Fibroblast of pulmonary artery (primary cell): ENCODE measurements at regions not wholly inside any gene's neighbourhood (a gene's known extent, or its start where the extent isn't known, plus 50 kb on each side); places are given as distances from the start of the nearest gene placed in this dataset.

Experiments
- DNase-seq: peaks from one replicate; pipeline ENCODE4 v3.0.0-alpha.2; 2010; ENCODE audit warnings: low read depth
- H3K4me3 ChIP-seq: replicated peaks from 2 replicates; pipeline ENCODE4 v1.5.1; 2011; ENCODE audit warnings: low read depth, mild to moderate bottlenecking, control low read depth, low read length, moderate library complexity
- CTCF ChIP-seq: IDR thresholded peaks from 2 replicates; pipeline ENCODE4 v1.5.1; 2011; ENCODE audit warnings: mild to moderate bottlenecking, control low read depth, low read length, inconsistent platforms; ENCODE audit errors: missing control alignments

- H3K4me3 ChIP-seq: no peak overlapping the region
- DNase-seq: no peak
- no peak for TF ChIP-seq CTCF
Observed at GRCh38 chr6:4712291-4712690, 63.9 kb upstream of the CDYL start.

GRCh38 chr6:4707011-4707410, 69.2 kb upstream of the CDYL start:
- no peak for DNase-seq
- no peak for TF ChIP-seq CTCF
- H3K4me3 ChIP-seq: no peak overlapping the region

- no peak for DNase-seq
- no peak for TF ChIP-seq CTCF
- no peak overlapping the region for H3K4me3 ChIP-seq
Observed at GRCh38 chr6:4705809-4706208, 70.4 kb upstream of the CDYL start.

- no peak for DNase-seq
- TF ChIP-seq CTCF: no peak
- no peak overlapping the region for H3K4me3 ChIP-seq
Observed at GRCh38 chr6:4703382-4703781, 72.8 kb upstream of the CDYL start.

- peak; percentile 11 for DNase-seq
- TF ChIP-seq CTCF: no peak
- no peak overlapping the region for H3K4me3 ChIP-seq
Observed at GRCh38 chr6:4698901-4699659, 77.1 kb upstream of the CDYL start.

- H3K4me3 ChIP-seq: no peak overlapping the region
- no peak for TF ChIP-seq CTCF
- no peak for DNase-seq
Observed at GRCh38 chr6:4693173-4693970, 82.8 kb upstream of the CDYL start.
